IPS-18a (cell line): ENCODE measurements at regions not wholly inside any gene's neighbourhood (a gene's known extent, or its start where the extent isn't known, plus 50 kb on each side); places are given as distances from the start of the nearest gene placed in this dataset.

Experiments used
- H3K27ac ChIP-seq: one replicate; pipeline ENCODE4 v1.5.1; 2013; ENCODE audit warnings: low read length
- H3K27me3 ChIP-seq: one replicate; pipeline ENCODE4 v1.6.1; 2013; ENCODE audit warnings: mild to moderate bottlenecking, low read length; ENCODE audit not compliant: control insufficient read depth, insufficient read depth
- H3K36me3 ChIP-seq: one replicate; pipeline ENCODE4 v1.6.1; 2013; ENCODE audit warnings: low read depth, low read length; ENCODE audit not compliant: control insufficient read depth
- H3K4me1 ChIP-seq: one replicate; pipeline ENCODE4 v1.6.1; 2013; ENCODE audit warnings: low read depth, low read length; ENCODE audit not compliant: control insufficient read depth
- H3K4me3 ChIP-seq: one replicate; pipeline ENCODE4 v1.5.1; 2013; ENCODE audit warnings: low read length
- H3K9ac ChIP-seq: one replicate; pipeline ENCODE4 v1.6.1; 2013; ENCODE audit warnings: mild to moderate bottlenecking, low read length, moderate library complexity
- H3K9me3 ChIP-seq: one replicate; pipeline ENCODE4 v1.6.1; 2013; ENCODE audit warnings: low read depth, low read length; ENCODE audit not compliant: control insufficient read depth

DNA sequence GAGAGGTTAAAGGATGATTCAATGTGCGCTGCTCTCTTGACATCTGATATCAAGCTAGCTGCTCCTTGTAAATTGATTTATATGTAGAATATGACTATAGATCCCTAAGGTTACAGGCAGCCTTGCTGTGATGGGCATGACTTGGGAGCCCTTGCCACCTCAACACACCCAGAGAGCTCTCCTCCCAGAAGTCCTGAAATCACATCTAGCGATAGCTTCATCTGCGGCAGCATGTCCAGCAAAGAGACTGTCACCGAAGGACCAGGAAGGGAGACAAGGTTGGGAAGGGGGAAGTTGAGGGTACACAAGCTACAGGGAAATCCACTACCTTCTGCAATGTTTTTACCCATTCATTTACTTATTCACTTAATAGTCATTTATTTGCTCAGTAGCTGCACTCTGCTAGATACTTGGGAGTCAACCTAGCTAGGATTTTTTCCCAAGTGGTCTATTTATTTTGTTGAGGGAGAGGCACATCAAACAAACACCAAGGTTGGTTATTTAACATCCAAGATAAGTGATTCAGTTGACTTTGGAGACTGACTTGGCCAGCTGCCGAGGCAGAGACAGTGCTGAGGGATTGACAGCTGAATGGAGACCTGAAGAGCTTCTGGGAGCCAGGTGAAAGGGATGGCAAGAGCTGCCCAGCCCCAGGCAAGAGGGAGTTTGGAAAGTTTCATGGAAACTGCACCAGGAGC lies 205.8 kb upstream of the IL12A start:
- no peak overlapping the region for H3K27ac ChIP-seq
- no peaks in the 10 kb centered on the region for H3K9me3 ChIP-seq
- H3K4me3 ChIP-seq, result no peak overlapping the region
- H3K4me1 ChIP-seq, result peaks cover 9% of the 10 kb centered on the region
- H3K27me3 ChIP-seq, result no peaks in the 10 kb centered on the region
- H3K9ac ChIP-seq, result no peak overlapping the region
- no peaks in the 10 kb centered on the region for H3K36me3 ChIP-seq

DNA sequence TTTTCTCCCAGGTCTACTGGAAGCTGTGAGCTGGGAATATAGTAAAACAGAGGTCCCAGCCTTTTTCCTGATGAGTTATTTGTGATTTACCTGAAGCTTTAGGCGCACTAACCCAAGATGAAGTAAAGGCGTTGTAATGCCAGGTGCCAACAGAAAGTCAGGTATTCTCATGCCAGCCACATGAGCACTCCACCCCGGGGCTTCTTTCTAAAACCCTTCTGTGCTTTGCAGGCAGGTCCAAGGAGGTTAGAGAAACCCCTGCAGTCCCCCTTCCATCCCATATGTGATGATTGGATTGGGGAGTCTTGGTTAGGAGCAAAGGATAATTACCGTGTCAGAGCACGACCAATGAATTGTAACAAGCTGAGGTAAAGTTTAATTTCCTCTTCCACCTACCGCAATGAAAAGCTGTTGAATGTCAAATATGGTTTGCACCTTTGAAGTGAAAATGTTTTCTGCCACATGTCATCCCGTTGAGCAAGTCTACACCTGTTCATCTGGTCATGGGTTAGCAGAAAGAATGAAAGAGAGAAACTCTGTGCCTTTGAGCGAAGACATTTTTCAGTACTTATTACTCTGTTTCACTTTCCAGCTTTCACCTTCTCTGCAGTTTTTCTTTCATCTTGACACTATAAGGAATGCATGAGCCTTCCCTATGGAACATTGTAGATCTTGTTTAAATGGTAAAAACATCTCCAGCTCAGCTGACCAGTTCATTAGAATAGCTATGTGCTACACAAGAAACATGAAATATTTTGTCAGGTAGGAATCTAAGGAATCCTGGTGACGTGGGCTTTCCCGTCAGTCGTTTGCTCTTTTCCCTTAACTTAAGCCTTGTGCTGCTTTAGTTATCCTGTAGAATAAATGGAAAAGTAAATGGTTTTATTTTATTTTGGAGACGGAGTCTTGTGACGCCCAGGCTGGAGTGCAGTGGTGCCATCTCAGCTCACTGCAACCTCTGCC lies 204.6 kb upstream of the IL12A start:
- peaks cover 12% of the 10 kb centered on the region for H3K4me1 ChIP-seq
- H3K27me3 ChIP-seq, result no peaks in the 10 kb centered on the region

DNA sequence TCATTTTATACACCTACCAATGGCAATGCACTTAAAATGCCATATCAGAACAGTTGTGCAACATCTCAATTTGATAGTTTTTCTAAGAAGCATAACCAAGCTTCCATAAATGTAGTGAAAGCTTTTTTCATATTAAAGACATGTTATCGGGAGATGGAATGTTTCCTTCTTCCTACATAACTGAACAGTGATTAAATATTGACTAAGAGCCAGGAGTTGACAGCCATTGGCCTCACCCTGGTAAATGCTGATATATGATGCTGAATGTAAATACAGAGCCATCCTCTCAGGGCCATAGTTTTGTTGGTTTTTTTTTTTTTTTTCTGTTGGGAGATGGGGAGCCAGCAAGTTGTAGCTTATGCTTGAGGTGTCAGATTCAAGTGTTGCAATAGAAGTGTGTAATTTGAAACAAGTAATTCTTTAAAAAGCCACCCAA lies 203.3 kb upstream of the IL12A start:
- H3K9me3 ChIP-seq, result no peaks in the 10 kb centered on the region
- H3K27ac ChIP-seq, result no peak overlapping the region
- peaks cover 16% of the 10 kb centered on the region for H3K4me1 ChIP-seq
- no peaks in the 10 kb centered on the region for H3K36me3 ChIP-seq
- no peak overlapping the region for H3K4me3 ChIP-seq
- H3K27me3 ChIP-seq, result no peaks in the 10 kb centered on the region
- no peak overlapping the region for H3K9ac ChIP-seq

More for the DNA sequence above, 204.6 kb upstream of the IL12A start:
- no peak overlapping the region for H3K27ac ChIP-seq
- H3K4me3 ChIP-seq, result no peak overlapping the region
- no peak overlapping the region for H3K9ac ChIP-seq
- H3K9me3 ChIP-seq, result no peaks in the 10 kb centered on the region
- H3K36me3 ChIP-seq, result no peaks in the 10 kb centered on the region

DNA sequence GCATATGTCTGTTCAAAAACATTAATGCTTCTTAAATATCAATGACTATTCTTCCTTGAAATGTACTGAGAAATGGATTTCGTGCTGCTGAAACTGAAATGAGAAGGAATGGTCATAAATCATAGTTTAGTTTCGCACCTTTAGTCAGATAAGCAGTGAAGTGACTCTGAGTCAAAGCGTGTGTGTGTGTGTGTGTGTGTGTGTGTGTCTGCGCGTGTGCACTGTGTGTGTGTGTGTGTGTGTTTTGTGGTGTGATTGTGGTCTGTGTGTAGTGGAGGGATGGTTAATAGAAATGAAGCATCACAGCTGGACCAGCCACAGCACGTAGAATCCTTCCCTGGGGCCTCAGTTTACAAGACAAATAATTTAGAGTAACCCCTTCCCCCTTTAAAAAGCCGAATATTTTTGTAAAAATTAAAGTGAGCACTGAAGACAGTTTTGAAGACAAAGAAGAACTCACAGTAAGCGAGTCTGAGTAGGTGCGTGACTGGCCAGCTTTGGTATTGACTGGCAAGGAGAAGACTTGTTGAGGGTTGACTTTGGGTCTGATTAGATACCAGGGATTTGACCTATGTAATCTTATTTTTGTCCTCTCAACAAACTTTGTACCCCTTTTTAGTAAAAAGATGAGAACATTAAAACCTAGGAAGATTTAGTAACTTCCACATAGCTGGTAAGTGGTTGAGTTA lies 202.0 kb upstream of the IL12A start:
- Histone ChIP-seq H3K9me3 (no peaks in the 10 kb centered on the region), H3K9ac (no peak overlapping the region), H3K4me3 (no peak overlapping the region), H3K27me3 (no peaks in the 10 kb centered on the region), H3K4me1 (peaks cover 20% of the 10 kb centered on the region), H3K36me3 (no peaks in the 10 kb centered on the region), H3K27ac (no peak overlapping the region)

DNA sequence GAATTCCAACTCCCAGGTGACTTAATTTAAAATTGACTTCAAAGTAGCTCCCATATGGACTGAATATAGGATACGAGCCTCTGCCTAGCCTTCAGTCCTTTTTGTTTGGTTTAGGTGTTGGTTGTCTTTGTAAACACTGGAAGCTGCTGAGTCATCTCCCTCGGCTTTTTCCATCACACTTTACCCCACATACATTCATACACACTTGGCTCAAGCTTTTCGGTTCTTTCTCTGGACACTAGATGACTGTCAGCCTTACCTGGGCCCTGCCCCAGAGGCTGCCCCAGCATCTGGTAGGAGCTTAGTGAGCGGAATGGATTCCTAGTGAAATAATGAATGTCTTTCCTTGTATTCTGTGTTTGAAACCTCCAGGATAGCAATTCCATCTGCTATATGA lies 201.5 kb upstream of the IL12A start:
- H3K4me3 ChIP-seq, result no peak overlapping the region
- H3K9me3 ChIP-seq, result no peaks in the 10 kb centered on the region
- peaks cover 20% of the 10 kb centered on the region for H3K4me1 ChIP-seq
- no peak overlapping the region for H3K27ac ChIP-seq
- H3K9ac ChIP-seq, result no peak overlapping the region
- no peaks in the 10 kb centered on the region for H3K27me3 ChIP-seq
- H3K36me3 ChIP-seq, result no peaks in the 10 kb centered on the region

DNA sequence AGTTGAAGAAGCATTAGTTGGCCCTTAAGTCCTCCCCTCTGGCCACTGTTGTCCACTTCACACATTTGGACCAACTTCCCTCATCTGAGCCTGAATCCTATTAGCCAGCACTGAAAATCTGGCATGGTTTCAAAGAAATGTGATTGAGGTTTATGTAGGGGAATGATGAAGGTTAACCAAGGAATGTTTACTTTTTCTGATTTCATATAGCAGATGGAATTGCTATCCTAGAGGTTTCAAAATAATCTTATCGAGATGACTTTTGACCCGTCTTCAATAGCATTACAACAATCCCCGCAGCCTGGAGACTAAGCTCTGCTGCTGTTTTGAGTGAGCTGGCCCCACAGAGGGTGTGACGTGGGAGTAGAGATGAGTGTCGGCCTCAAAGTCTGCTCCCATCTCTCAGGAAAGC lies 200.8 kb upstream of the IL12A start:
- Histone ChIP-seq H3K36me3 (no peaks in the 10 kb centered on the region), H3K9ac (no peak overlapping the region), H3K4me3 (no peak overlapping the region), H3K9me3 (no peaks in the 10 kb centered on the region), H3K27ac (no peak overlapping the region), H3K4me1 (peaks cover 20% of the 10 kb centered on the region), H3K27me3 (no peaks in the 10 kb centered on the region)

DNA sequence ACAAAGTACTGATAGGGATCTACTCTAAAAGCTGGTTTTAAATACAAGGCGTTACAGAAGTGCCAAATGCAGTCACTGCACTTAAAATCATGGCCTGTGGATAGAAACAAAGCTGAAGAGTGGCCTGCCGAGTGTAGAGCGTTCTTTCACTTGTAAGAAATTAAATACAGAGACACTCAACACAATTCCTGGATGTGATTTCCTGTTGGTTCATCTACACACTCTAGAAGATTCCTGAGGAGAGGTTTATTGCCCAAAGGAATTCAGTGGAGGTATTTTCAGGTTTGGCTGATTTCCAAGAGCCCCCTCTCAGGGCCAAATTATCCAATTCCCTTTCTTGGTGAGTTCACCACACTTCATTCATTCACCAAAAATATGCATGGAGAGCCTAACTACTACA lies 200.3 kb upstream of the IL12A start:
- H3K4me1 ChIP-seq, result peaks cover 20% of the 10 kb centered on the region
- no peak overlapping the region for H3K27ac ChIP-seq
- H3K9ac ChIP-seq, result no peak overlapping the region

DNA sequence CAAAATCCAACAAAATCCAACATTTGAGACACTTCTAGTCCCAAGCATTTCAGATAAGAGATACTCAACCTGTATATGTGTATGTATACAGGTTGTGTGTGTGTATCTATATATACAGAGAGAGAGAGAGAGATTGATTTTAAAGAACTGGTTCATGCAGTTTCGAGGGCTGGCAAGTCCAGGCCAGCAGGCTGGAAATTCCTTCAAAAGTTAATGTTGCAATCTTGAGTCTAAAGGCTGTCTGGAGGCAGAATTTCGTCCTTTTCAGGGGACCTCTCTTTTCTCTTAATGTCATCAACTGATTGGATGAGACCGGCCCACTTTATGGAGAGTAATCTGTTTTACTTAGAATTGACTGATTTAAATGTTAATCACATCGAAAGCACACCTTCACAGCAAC lies 199.6 kb upstream of the IL12A start:
- Histone ChIP-seq H3K4me3 (no peak overlapping the region), H3K4me1 (peaks cover 20% of the 10 kb centered on the region), H3K36me3 (no peaks in the 10 kb centered on the region), H3K9ac (no peak overlapping the region), H3K9me3 (no peaks in the 10 kb centered on the region), H3K27ac (no peak overlapping the region), H3K27me3 (no peaks in the 10 kb centered on the region)

More for the DNA sequence above, 200.3 kb upstream of the IL12A start:
- H3K4me3 ChIP-seq, result no peak overlapping the region
- no peaks in the 10 kb centered on the region for H3K9me3 ChIP-seq
- no peaks in the 10 kb centered on the region for H3K36me3 ChIP-seq
- no peaks in the 10 kb centered on the region for H3K27me3 ChIP-seq

DNA sequence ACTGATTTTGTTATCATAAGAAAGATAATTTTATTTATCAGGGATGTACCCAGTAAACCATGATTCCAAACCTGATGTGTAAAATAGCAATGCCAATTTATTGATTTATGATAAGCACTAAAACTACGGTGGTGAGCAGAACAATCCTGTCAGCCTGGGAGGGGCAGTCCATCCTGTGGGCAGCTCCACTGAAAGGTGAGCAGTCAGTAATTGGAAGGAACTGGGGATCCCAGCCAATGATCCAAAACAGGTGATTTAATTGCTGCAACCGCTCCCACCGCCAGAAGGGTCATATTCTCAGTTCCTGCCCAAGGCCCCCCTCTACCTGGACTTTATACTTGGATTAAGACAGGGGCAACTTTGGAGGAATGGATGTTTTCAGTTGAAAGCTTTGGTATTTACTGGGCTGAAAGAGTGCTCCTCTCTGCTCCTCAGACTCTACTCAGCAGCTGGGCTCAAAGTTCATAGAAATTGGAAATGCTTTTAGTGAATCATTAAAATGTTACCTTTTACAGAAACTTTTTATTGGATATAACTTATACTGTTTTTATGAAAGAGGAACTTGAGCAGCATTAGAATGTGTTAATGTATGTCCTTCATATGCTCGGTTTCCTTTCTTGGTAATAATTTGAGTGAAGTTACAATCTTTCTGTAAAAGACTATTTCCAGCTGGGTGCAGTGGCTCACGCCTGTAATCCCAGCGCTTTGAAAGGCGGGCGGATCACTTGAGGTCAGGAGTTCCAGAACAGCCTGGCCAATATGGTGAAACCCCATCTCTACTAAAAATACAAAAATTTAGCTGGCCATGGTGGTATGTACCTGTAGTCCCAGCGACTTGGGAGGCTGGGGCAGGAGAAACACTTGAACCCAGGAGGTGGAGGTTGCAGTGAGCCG lies 198.6 kb upstream of the IL12A start:
- H3K4me1 ChIP-seq, result peaks cover 20% of the 10 kb centered on the region
- H3K27me3 ChIP-seq, result no peaks in the 10 kb centered on the region

DNA sequence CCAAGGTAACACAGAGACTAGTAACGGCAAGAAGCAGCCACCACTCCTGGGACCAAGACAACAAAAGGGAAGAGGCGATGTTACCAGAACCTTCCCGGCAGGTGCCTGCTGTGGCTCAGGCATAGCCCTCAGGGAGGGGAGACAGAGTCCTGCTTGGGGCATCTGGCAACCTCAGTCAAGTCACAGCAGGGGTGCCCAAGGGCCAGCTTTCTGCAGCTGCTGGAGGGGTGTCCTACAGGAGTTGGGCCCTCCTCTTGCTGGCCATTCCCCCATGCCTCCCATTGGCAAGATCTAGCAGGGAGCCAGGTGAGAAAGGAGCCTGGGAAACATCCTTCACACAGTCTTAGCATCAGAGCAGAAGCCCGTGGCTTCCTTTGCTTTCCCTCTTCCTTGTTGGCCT lies 197.3 kb upstream of the IL12A start:
- Histone ChIP-seq H3K27me3 (no peaks in the 10 kb centered on the region), H3K9me3 (no peaks in the 10 kb centered on the region)

More for the DNA sequence above, 198.6 kb upstream of the IL12A start:
- Histone ChIP-seq H3K4me3 (no peak overlapping the region), H3K9me3 (no peaks in the 10 kb centered on the region), H3K36me3 (no peaks in the 10 kb centered on the region), H3K27ac (no peak overlapping the region), H3K9ac (no peak overlapping the region)

More for the DNA sequence above, 197.3 kb upstream of the IL12A start:
- no peak overlapping the region for H3K9ac ChIP-seq
- H3K4me1 ChIP-seq, result peaks cover 20% of the 10 kb centered on the region
- H3K36me3 ChIP-seq, result no peaks in the 10 kb centered on the region
- no peak overlapping the region for H3K27ac ChIP-seq
- no peak overlapping the region for H3K4me3 ChIP-seq
